DLD1 (cell line): ENCODE measurements at regions not wholly inside any gene's neighbourhood (a gene's known extent, or its start where the extent isn't known, plus 50 kb on each side); places are given as distances from the start of the nearest gene placed in this dataset.

Source experiments
- in situ Hi-C: cut with HindIII; loops from 2 replicates; pipeline ENCODE4 v1.10.0; 2017; ENCODE audit warnings: low sequenced_read_pairs

GRCh38 chr2:2528846-2529245, 197.8 kb upstream of the MYT1L start:
- in situ Hi-C loops: no loop called here

DNA sequence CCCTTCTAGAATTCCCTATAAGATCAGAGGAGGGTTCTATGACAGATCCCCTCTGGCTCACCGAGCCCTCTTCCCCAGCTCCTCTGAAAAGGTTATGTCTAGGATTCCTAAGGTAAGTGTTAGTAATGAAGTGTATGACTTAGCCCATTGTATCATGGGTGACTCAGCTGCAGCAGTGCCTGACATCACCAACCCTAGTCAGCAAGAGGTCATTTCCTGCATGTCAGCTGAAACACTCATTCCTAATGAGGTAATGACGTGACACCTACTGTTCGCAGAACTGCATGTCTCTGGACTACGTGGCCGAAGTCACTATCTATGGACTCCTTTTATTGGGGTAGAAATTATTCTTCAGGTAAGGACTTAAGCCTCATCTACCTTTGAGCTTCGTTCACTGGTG, 196.1 kb upstream of the MYT1L start:
- in situ Hi-C loops: no loop called here

DNA sequence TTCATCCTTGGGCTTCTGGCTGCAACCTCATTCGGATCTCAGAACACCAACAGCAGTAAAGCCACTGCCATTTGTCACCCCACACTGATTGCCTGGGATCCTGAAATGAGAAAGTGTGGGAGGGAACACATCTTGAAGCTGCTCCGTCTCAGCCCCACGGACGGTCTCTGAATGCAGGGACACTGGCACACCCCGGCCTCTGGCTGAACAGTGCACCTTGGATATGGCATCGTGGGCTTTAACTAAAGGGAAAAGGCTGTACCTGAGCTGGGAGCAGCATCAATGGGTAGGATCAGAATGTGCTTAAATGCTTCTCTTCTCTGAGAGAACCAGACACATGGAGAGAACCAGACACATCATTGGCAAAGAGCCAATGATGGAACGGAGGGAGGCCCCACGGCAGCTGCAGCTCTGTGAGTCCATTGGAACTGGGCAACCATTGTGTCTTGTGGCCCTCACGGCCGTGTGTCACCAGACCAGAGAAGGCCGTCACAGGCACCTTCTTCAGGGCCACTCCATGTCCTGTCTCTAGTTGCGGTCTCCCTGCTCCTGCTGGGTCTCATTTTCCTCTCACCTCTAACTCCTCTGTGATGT, 193.4 kb upstream of the MYT1L start:
- in situ Hi-C loops: no loop called here

DNA sequence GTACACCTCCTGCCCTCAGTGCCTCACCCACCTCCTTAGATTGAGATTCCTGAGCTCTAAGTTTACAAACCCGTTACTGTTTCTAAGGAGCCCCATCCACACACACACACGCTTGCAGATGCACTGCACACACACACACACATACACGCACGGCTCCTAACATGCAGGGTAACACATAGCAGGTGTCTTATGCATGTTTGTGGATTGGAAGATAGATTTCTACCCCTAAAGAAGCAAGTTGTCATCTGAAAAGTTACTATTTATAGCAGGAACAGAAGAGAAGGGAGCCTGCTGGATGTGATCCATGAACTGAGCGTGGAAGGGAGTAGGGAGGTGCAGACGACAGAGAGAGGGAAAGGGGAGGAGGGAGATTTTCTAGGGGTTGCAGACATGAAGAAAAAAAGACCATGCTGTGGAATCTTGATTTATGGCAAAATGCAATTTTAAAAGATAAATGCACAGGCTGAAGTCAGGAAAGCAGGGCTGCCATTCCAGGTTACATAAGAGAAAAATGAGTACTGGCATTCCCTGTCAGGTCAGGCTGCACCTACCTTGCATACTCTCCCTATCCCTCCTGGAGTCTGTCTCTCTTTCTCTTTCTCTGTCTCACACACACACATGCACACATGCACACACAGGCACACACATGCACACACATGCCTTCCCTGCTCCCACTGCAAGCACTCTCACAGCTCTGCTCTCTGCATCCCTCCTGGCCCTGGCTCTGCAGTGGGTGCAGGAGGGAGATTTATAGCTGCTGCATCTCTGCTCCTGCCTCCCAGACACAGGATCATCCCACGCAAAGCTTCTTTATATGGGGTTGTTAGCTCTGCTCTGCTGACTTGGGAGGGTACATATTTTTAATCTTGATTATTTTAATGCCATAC, 192.6 kb upstream of the MYT1L start:
- in situ Hi-C loops: no loop called here

DNA sequence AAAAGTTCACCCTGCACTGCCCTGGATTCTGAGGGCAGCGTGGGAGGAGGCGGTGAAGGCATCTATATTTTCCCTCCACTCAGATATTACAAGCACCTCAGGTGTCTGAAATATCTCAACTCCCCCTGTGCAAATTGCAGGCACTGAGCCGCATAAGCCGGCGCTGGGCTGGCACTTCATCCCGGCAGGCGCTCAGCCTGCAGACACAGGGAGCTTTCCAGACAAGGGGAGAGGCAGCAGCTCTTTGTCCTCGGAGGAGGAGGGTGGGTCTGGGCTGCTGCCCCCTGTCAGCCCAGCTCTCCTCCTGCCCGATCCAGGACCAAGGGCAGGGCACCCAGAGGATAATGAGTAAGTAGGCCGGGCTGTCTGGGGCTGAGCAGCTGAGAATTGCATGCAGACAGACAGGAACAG, 189.3 kb upstream of the MYT1L start:
- in situ Hi-C loops: no loop called here

GRCh38 chr2:2519381-2519780, 188.3 kb upstream of the MYT1L start:
- in situ Hi-C loops: no loop called here

- in situ Hi-C loops: no loop called here
Measured at GRCh38 chr2:2517399-2517798, 186.3 kb upstream of the MYT1L start.

- in situ Hi-C loops: no loop called here
Measured at GRCh38 chr2:2516386-2516785, 185.3 kb upstream of the MYT1L start.

DNA sequence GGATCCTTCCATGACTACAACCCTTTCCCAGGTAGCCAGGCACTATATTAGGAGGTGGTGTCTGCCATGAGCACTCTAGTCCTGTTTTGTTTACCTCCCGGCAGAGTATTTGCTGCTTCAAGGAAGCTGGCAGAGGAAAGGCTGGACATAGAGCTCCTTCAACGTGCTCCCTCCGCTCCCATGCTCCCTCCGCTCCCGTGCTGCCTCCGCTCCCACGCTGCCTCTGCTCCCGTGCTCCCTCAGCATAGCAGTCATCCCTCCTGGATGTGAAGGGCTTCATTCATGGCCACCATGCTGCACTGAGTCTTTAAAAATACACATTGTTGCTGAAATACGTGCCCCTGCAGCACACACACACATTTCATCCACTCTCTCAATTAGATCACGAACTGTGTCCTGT, 181.9 kb upstream of the MYT1L start:
- in situ Hi-C loops: no loop called here

DNA sequence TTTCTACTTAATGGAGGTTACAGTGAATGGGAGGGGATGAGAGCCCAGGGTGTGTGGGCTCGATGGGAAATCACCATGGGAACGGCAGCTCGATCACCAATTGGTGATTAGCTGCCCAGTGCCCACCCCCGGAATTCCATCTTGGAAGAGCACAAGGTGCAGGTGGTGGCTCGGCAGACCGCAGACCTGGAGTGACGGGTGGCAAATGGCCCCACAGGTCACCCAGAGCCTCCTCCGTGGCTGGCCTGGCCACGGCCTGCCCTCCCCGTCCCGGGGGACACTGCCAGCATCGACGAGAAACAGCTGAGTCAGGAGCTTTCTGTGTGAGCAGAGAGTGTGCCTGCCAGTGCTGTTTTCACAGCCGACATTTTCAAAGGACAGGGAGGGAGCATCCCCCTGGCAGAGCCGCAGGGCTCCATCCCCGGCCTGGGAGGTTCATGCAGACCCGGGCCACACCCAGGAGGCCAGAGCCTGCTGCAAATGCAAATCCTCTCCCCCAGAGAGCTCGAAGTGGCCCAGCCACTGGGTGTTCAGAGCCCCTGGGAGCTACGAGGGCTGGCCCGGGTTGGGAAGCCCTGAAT, 176.4 kb upstream of the MYT1L start:
- in situ Hi-C loops: no loop called here

GRCh38 chr2:2506536-2506935, 175.5 kb upstream of the MYT1L start:
- in situ Hi-C loops: no loop called here

DNA sequence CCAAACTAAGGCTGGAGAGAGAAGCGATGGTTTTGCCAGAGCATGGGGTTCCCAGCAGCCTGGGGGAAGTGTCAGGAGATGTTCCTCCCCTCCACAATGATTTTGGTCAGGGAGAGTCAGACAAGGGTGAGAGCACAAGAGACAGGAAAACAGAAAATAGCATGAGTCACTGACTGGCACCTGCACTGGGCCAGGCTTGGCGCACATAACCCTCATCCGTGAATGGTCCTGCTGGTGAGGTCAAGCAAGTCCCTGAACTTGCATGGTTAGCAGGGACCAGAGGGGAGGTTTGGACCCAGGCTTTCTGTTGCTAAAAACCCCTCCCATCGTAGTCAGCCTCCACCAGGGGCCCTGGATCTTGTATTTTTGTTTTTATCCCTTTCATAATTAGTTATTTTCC, 174.5 kb upstream of the MYT1L start:
- in situ Hi-C loops: no loop called here

GRCh38 chr2:2503864-2504418, 172.9 kb upstream of the MYT1L start:
- in situ Hi-C loops: no loop called here

DNA sequence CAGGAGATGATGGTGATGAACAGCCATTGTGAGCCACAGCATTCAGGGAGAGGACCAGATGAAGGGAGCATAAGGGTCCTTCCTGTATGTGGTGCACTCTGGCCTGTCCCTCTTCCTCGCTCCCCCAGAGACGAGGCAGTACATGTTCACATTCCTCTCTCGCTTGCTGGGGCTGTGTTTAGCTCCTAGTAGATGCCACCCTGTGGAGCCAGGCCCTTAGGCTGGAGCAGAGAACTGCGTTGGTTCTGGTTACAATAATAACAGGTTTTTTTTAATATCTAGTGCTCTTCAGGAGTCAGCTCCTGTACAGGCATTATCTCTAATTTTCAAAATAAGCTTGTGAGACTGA, 171.1 kb upstream of the MYT1L start:
- in situ Hi-C loops: no loop called here

DNA sequence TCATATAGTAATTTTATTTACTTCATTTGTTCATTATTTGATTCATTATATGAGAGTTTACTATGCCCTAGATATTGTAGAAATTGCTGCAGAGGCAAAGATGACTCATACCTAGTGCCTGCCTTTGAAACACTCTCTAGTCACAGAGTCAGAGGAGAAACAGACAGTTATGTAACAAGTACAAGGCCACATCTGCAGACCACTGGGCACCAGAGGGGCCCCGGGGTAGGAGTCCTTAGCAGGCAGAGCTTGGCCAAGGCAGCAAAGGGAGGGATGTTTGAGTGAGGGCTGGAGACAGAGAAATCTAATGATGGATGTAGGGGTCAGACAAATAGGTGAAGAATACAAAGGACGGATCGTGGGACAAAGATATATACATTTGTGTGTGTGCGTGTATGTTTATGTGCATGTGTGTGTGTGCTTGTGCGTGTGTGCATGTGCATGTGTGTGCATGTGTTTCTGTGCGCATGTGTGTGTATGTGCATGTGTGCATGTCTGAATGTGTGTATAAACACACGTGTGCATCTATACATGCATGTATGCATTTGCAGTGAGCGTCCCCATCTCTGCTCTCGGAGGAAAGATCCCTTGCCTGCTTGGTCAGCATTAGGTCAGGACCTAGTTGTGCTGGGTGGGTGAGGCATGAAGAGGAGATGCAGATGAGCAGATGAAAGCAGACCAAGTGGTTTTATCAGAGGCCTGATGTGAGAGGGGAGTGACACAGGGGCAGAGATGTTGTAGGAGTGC, 170.6 kb upstream of the MYT1L start:
- in situ Hi-C loops: no loop called here

- in situ Hi-C loops: no loop called here
Measured at GRCh38 chr2:2495606-2496005, 164.5 kb upstream of the MYT1L start.

DNA sequence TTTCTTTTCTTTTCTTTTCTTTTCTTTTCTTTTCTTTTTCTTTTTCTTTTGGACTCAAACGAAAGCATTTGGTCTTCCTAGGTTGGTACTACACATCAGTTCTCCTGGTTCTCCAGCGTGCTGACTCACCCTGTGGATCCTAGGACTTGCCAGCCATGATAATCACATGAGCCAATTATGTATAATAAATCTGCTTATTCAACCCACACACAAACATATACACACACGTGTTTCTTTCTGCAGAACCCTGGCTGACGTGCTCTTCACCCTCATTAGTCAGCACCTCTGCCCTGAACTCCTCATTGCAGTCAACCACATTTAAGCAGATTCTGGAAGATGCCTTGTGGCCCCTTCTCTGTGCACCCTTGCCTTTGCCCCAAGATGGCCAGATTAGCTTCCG, 162.4 kb upstream of the MYT1L start:
- in situ Hi-C loops: no loop called here

GRCh38 chr2:2492800-2493199, 161.7 kb upstream of the MYT1L start:
- in situ Hi-C loops: no loop called here

- in situ Hi-C loops: no loop called here
Measured at GRCh38 chr2:2491964-2492363, 160.9 kb upstream of the MYT1L start.

DNA sequence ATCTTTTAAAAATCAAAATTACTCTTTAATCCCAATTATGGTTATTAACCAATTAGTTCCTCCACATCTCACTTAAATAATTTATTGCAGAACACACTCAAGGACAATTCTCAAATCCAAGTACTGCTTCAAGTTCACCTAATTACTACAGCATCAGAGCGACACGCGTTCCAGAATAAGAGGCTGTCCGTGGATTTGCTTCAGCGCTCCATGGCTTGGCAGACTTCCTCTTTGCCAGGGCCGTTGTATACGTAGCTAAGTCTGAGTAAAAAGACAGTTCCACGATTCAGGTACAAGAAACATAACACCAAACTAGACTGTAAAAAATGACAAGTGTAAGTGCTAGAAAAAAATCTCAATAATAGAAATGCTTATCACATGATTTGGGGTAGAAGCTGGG, 153.2 kb upstream of the MYT1L start:
- in situ Hi-C loops: no loop called here

GRCh38 chr2:2482851-2483250, 151.8 kb upstream of the MYT1L start:
- in situ Hi-C loops: no loop called here
